Neural cell (in vitro differentiated cells): ENCODE measurements at regions not wholly inside any gene's neighbourhood (a gene's known extent, or its start where the extent isn't known, plus 50 kb on each side); places are given as distances from the start of the nearest gene placed in this dataset.

Experiments
- H2AFZ ChIP-seq: fragments of 200-600, 300-800 bp; sonication (generic), shearing (Covaris generic); 2 replicates; pipeline ENCODE4 v1.6.0; 2014; ENCODE audit warnings: low read depth, mild to moderate bottlenecking, antibody characterized with exemption, low read length, moderate library complexity
- H3F3A ChIP-seq: fragments of 200-600 bp; shearing (Covaris generic); 2 replicates; pipeline ENCODE4 v1.6.1; 2016; ENCODE audit warnings: mild to moderate bottlenecking, moderate library complexity, mixed read lengths, antibody characterized with exemption, low read length; ENCODE audit not compliant: insufficient read depth, poor library complexity, severe bottlenecking
- H3K27ac ChIP-seq: fragments of 200-600, 300-800 bp; sonication (generic), shearing (Covaris generic); 2 replicates; pipeline ENCODE4 v1.5.1; 2014; ENCODE audit warnings: mild to moderate bottlenecking, low read length, moderate library complexity
- H3K27me3 ChIP-seq: fragments of 300-800, 200-600 bp; sonication (generic), shearing (Covaris generic); 2 replicates; pipeline ENCODE4 v1.6.0; 2014; ENCODE audit warnings: mild to moderate bottlenecking, low read depth, low read length, moderate library complexity; ENCODE audit not compliant: insufficient read depth
- H3K36me3 ChIP-seq: fragments of 300-800, 200-600 bp; sonication (generic), shearing (Covaris generic); 2 replicates; pipeline ENCODE4 v1.5.1; 2014; ENCODE audit warnings: mild to moderate bottlenecking, antibody characterized with exemption, low read length, moderate library complexity; ENCODE audit not compliant: insufficient read depth
- H3K4me2 ChIP-seq: fragments of 300-800, 200-600 bp; sonication (generic), shearing (Covaris generic); 2 replicates; pipeline ENCODE4 v1.6.0; 2014; ENCODE audit warnings: mild to moderate bottlenecking, low read length
- H3K4me3 ChIP-seq: fragments of 300-800, 200-600 bp; sonication (generic), shearing (Covaris generic); 2 replicates; pipeline ENCODE4 v1.5.1; 2014; ENCODE audit warnings: mild to moderate bottlenecking, low read length, moderate library complexity
- H3K79me2 ChIP-seq: fragments of 200-600 bp; shearing (Covaris generic); replicated peaks from 2 replicates; pipeline ENCODE4 v1.6.0; 2014; ENCODE audit warnings: mild to moderate bottlenecking, low read length, moderate library complexity; ENCODE audit not compliant: insufficient read depth
- H3K9ac ChIP-seq: fragments of 300-800, 200-600 bp; sonication (generic), shearing (Covaris generic); 2 replicates; pipeline ENCODE4 v1.6.1; 2016; ENCODE audit warnings: mild to moderate bottlenecking, low read length, mixed read lengths
- H3K9me2 ChIP-seq: fragments of 200-600 bp; shearing (Covaris generic); 2 replicates; pipeline ENCODE4 v1.6.1; 2016; ENCODE audit warnings: mild to moderate bottlenecking, low read length, mixed read lengths; ENCODE audit not compliant: insufficient read depth
- H3K9me3 ChIP-seq: fragments of 200-600, 300-800 bp; sonication (generic), shearing (Covaris generic); 2 replicates; pipeline ENCODE4 v1.6.1; 2016; ENCODE audit warnings: mild to moderate bottlenecking, mixed run types, low read length, moderate library complexity, mixed read lengths
- H4K20me1 ChIP-seq: fragments of 200-600 bp; shearing (Covaris generic); 2 replicates; pipeline ENCODE4 v1.6.1; 2016; ENCODE audit warnings: mild to moderate bottlenecking, mixed run types; ENCODE audit not compliant: insufficient read depth
- EP300 ChIP-seq: fragments of 450-650 bp; conservative IDR thresholded peaks from 2 replicates; pipeline ENCODE4 v1.6.1; 2014; ENCODE audit warnings: antibody characterized with exemption, mild to moderate bottlenecking, moderate library complexity; ENCODE audit not compliant: poor library complexity, severe bottlenecking
- EZH2 ChIP-seq: fragments of 200-600, 300-800 bp; shearing (Covaris generic), sonication (generic); IDR thresholded peaks from 2 replicates; pipeline ENCODE4 v1.6.1; 2014; ENCODE audit warnings: antibody characterized with exemption, low read length, borderline replicate concordance, mild to moderate bottlenecking; ENCODE audit not compliant: insufficient read depth, poor library complexity, severe bottlenecking
- MXI1 ChIP-seq: fragments of 450-650 bp; conservative IDR thresholded peaks from 2 replicates; pipeline ENCODE4 v1.6.1; 2014; ENCODE audit warnings: antibody characterized with exemption, mild to moderate bottlenecking; ENCODE audit not compliant: poor library complexity, severe bottlenecking
- POLR2AphosphoS5 ChIP-seq: IDR thresholded peaks from 2 replicates; pipeline ENCODE4 v1.6.1; 2012
- RAD21 ChIP-seq: fragments of 450-650 bp; conservative IDR thresholded peaks from 2 replicates; pipeline ENCODE4 v1.6.1; 2014; ENCODE audit warnings: antibody characterized with exemption, mild to moderate bottlenecking, moderate library complexity
- SMC3 ChIP-seq: fragments of 450-650 bp; conservative IDR thresholded peaks from 2 replicates; pipeline ENCODE4 v1.6.1; 2014; ENCODE audit warnings: antibody characterized with exemption, mild to moderate bottlenecking, moderate library complexity; ENCODE audit not compliant: poor library complexity
- TAF1 ChIP-seq: IDR thresholded peaks from 2 replicates; pipeline ENCODE4 v1.6.1; 2012; ENCODE audit warnings: low read depth
- TF ChIP-seq, protein P1 (sequence below): fragments of 450-650 bp; IDR thresholded peaks from 2 replicates; pipeline ENCODE4 v1.5.1; 2014; ENCODE audit warnings: antibody characterized with exemption, mild to moderate bottlenecking, moderate library complexity; ENCODE audit not compliant: poor library complexity, severe bottlenecking
- TF ChIP-seq, protein P2 (sequence below): IDR thresholded peaks from 2 replicates; pipeline ENCODE4 v1.6.1; 2012; ENCODE audit warnings: borderline replicate concordance

DNA sequence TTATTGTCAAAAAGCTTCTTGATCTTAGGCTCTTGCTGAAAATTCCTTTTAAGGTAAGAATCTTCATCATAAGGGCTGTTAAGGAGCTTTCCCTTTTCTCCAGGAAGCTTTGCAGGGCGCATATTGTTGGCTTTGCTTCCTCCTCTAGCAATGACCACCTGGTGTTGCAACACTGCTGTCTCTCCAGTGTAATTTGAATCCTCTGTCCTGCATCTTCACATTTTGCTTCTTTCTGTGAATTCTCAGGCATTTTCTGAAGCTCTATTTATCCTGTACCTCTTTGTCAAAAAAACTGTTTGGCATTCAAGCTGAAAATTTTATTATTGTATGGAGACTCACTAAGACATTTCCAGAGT, 533.1 kb upstream of the CHAC2 start:
- Histone ChIP-seq H3F3A (no peaks in the 10 kb centered on the region), H3K27me3 (no peaks in the 10 kb centered on the region), H2AFZ (no peak overlapping the region), H3K9me3 (no peaks in the 10 kb centered on the region), H3K4me3 (no peak overlapping the region), H3K36me3 (no peaks in the 10 kb centered on the region), H3K4me2 (no peak overlapping the region), H3K9ac (no peak overlapping the region), H3K27ac (no peak overlapping the region), H3K9me2 (no peaks in the 10 kb centered on the region), H3K79me2 (no peaks in the 10 kb centered on the region), H4K20me1 (no peaks in the 10 kb centered on the region)
- TF ChIP-seq EZH2 (no peak), EP300 (no peak), RAD21 (no peak), MXI1 (no peak), SMC3 (no peak), TAF1 (no peak), POLR2AphosphoS5 (no peak)
- TF ChIP-seq, protein P1, sequence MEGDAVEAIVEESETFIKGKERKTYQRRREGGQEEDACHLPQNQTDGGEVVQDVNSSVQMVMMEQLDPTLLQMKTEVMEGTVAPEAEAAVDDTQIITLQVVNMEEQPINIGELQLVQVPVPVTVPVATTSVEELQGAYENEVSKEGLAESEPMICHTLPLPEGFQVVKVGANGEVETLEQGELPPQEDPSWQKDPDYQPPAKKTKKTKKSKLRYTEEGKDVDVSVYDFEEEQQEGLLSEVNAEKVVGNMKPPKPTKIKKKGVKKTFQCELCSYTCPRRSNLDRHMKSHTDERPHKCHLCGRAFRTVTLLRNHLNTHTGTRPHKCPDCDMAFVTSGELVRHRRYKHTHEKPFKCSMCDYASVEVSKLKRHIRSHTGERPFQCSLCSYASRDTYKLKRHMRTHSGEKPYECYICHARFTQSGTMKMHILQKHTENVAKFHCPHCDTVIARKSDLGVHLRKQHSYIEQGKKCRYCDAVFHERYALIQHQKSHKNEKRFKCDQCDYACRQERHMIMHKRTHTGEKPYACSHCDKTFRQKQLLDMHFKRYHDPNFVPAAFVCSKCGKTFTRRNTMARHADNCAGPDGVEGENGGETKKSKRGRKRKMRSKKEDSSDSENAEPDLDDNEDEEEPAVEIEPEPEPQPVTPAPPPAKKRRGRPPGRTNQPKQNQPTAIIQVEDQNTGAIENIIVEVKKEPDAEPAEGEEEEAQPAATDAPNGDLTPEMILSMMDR, result no peak
- TF ChIP-seq, protein P2, sequence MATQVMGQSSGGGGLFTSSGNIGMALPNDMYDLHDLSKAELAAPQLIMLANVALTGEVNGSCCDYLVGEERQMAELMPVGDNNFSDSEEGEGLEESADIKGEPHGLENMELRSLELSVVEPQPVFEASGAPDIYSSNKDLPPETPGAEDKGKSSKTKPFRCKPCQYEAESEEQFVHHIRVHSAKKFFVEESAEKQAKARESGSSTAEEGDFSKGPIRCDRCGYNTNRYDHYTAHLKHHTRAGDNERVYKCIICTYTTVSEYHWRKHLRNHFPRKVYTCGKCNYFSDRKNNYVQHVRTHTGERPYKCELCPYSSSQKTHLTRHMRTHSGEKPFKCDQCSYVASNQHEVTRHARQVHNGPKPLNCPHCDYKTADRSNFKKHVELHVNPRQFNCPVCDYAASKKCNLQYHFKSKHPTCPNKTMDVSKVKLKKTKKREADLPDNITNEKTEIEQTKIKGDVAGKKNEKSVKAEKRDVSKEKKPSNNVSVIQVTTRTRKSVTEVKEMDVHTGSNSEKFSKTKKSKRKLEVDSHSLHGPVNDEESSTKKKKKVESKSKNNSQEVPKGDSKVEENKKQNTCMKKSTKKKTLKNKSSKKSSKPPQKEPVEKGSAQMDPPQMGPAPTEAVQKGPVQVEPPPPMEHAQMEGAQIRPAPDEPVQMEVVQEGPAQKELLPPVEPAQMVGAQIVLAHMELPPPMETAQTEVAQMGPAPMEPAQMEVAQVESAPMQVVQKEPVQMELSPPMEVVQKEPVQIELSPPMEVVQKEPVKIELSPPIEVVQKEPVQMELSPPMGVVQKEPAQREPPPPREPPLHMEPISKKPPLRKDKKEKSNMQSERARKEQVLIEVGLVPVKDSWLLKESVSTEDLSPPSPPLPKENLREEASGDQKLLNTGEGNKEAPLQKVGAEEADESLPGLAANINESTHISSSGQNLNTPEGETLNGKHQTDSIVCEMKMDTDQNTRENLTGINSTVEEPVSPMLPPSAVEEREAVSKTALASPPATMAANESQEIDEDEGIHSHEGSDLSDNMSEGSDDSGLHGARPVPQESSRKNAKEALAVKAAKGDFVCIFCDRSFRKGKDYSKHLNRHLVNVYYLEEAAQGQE, result no peak

DNA sequence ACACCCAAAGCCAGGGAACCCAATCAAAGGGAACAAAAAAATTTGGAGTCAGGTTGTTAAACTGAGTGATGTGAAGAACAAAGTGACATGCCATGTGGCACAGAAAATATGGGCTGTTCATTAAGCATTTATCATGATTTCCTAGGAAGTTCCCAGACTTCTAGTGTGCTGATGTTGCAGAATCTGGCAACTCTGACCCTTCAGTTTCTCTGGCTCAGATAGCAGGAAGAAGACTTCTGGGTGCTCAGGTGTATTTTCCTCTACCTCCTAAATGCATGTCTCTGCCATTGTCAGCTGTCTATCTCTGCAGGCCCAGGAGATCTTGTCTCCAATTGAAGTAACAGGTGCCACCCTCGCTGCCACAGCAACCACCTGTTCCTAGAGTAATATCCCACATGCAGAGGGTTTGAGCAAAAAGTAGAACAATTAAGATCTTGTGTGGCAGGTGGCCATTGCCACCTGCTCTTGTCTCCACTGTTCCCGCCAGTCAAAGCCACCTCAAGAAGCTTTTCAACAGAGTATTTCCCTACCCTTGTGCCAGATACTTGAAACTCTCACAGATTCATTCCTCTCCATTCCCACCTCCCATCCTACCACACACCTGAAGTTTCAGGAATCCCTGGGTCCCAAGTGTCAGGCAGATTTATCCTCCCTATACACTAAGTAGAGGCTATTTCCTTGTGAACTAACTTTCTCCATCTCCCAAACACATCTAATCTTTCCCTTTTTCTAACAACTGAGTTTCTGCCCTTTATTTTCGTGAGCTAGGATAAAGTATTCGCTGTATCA, 533.7 kb upstream of the CHAC2 start:
- Histone ChIP-seq H3K27me3 (no peaks in the 10 kb centered on the region), H3K4me3 (no peak overlapping the region), H3K9ac (no peak overlapping the region), H3K79me2 (no peaks in the 10 kb centered on the region), H3K27ac (no peak overlapping the region), H3F3A (no peaks in the 10 kb centered on the region), H3K36me3 (no peaks in the 10 kb centered on the region), H2AFZ (no peak overlapping the region), H3K9me2 (no peaks in the 10 kb centered on the region), H4K20me1 (no peaks in the 10 kb centered on the region), H3K9me3 (no peaks in the 10 kb centered on the region), H3K4me2 (no peak overlapping the region)
- TF ChIP-seq TAF1 (no peak), EZH2 (no peak), POLR2AphosphoS5 (no peak)
- TF ChIP-seq, protein P2, result no peak
